ENCODE measurements at regions not wholly inside any gene's neighbourhood (a gene's known extent, or its start where the extent isn't known, plus 50 kb on each side); places are given as distances from the start of the nearest gene placed in this dataset.

DNA sequence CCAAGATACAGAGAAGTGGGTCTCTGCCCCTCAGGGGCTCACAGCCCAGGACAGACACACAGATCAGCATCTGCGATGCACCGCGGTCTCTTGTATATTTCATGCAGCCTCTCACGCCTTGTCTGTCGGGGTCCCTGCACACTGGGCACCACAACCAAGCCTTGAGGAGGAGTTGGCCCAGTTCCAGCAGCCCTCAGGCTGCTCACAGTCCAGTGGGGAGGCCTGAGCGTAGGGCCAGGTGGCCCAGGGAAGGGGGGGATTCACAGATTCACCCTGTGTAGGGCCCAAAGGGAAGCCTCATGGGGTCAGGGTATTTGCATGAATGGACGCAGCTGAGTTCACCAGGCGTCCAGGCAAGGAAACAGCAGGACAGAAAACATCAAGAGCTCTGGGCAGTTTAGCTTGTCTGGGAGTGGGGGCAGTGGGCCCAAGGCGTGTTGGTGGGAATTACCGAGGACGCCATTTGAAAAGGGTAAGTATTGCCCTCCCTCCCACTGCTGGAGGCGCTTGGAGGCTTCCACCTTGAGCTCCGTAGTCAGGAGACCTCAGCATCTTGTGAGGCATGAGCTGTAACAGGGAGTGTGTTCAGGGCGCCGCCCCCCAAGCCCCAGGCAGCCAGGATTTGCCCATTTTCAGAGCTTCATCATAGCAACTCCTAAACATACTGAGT is 129.1 kb upstream of the CHST15 start:
- DNase-seq (ENCODE audit: low spot score) (no peak), ATAC-seq (no peak)
- Mint-ChIP-seq H3K36me3 (peaks cover 9% of the 10 kb centered on the region), H3K4me3 (no peak overlapping the region), H3K9me3 (peaks cover 6% of the 10 kb centered on the region), H3K4me1 (ENCODE audit: low read depth in 2 of 2) (peaks cover 18 to 27% of the 10 kb centered on the region in 2 donors), H3K27ac (no peak overlapping the region), H3K27me3 (peaks cover 3 to 5% of the 10 kb centered on the region in 2 donors)

- no peak overlapping the region for H3K4me3 Mint-ChIP-seq
These were observed 128.2 kb upstream of the CHST15 start for GRCh38 chr10:124221356-124222317.

GRCh38 chr10:124220971-124221355 is 127.6 kb upstream of the CHST15 start:
- Mint-ChIP-seq H3K36me3 (peaks cover 3% of the 10 kb centered on the region), H3K27ac (no peak overlapping the region), H3K9me3 (no peaks in the 10 kb centered on the region), H3K4me1 (ENCODE audit: low read depth in 2 of 2) (peaks cover 3 to 12% of the 10 kb centered on the region in 2 donors), H3K27me3 (peaks cover 3 to 7% of the 10 kb centered on the region in 2 donors), H3K4me3 (no peak overlapping the region)
- no peak for ATAC-seq
- DNase-seq (ENCODE audit: low spot score) = no peak

More at GRCh38 chr10:124221356-124222317, 128.2 kb upstream of the CHST15 start:
- peaks cover 4% of the 10 kb centered on the region for H3K36me3 Mint-ChIP-seq
- H3K9me3 Mint-ChIP-seq = no peaks in the 10 kb centered on the region
- peaks cover 10 to 19% of the 10 kb centered on the region in 2 donors for H3K4me1 Mint-ChIP-seq (ENCODE audit: low read depth in 2 of 2)
- no peak overlapping the region for H3K27ac Mint-ChIP-seq
- peaks cover 5% of the 10 kb centered on the region in 2 donors for H3K27me3 Mint-ChIP-seq
- no peak for DNase-seq (ENCODE audit: low spot score)
- no peak for ATAC-seq

- ATAC-seq = no peak
- peaks cover 0 to 8% of the 10 kb centered on the region in 2 donors for H3K4me1 Mint-ChIP-seq (ENCODE audit: low read depth in 2 of 2)
These were observed 127.1 kb upstream of the CHST15 start for GRCh38 chr10:124220547-124220946.

GRCh38 chr10:124219655-124220054 is 126.3 kb upstream of the CHST15 start:
- Mint-ChIP-seq H3K27me3 (peaks cover 0 to 7% of the 10 kb centered on the region in 2 donors), H3K36me3 (no peaks in the 10 kb centered on the region), H3K27ac (no peak overlapping the region), H3K4me1 (ENCODE audit: low read depth in 2 of 2) (peaks cover 0 to 8% of the 10 kb centered on the region in 2 donors), H3K9me3 (no peaks in the 10 kb centered on the region), H3K4me3 (no peak overlapping the region)
- ATAC-seq (no peak), DNase-seq (ENCODE audit: low spot score) (no peak)

More at GRCh38 chr10:124220547-124220946, 127.1 kb upstream of the CHST15 start:
- no peak for DNase-seq (ENCODE audit: low spot score)
- no peaks in the 10 kb centered on the region for H3K9me3 Mint-ChIP-seq
- H3K4me3 Mint-ChIP-seq = no peak overlapping the region
- H3K27ac Mint-ChIP-seq = no peak overlapping the region
- peaks cover 0 to 7% of the 10 kb centered on the region in 2 donors for H3K27me3 Mint-ChIP-seq
- H3K36me3 Mint-ChIP-seq = no peaks in the 10 kb centered on the region

DNA sequence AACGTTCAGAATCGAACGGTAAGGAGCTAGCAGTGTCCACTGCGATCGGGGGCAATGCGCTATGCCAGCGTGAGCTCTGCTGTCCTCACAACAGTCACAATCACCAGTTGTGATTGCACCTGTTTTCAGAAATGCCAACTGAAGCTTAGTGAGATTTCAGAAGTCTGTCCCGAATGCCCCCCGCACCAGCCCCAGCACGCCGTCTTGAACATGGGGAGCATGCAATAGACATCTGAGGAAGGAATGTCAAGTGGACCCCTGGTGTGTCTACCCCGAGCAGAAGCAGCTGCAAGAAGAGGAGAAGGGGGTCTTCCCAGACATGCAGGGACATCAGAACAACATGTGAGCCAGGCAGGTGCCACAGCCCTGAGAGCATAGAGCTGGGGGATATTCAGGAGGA is 125.7 kb upstream of the CHST15 start:
- H3K27ac Mint-ChIP-seq = no peak overlapping the region
- DNase-seq (ENCODE audit: low spot score) (no peak), ATAC-seq (no peak)
- no peaks in the 10 kb centered on the region for H3K36me3 Mint-ChIP-seq
- peaks cover 0 to 8% of the 10 kb centered on the region in 2 donors for H3K4me1 Mint-ChIP-seq (ENCODE audit: low read depth in 2 of 2)
- H3K9me3 Mint-ChIP-seq = no peaks in the 10 kb centered on the region
- peaks cover 0 to 7% of the 10 kb centered on the region in 2 donors for H3K27me3 Mint-ChIP-seq
- no peak overlapping the region for H3K4me3 Mint-ChIP-seq

DNA sequence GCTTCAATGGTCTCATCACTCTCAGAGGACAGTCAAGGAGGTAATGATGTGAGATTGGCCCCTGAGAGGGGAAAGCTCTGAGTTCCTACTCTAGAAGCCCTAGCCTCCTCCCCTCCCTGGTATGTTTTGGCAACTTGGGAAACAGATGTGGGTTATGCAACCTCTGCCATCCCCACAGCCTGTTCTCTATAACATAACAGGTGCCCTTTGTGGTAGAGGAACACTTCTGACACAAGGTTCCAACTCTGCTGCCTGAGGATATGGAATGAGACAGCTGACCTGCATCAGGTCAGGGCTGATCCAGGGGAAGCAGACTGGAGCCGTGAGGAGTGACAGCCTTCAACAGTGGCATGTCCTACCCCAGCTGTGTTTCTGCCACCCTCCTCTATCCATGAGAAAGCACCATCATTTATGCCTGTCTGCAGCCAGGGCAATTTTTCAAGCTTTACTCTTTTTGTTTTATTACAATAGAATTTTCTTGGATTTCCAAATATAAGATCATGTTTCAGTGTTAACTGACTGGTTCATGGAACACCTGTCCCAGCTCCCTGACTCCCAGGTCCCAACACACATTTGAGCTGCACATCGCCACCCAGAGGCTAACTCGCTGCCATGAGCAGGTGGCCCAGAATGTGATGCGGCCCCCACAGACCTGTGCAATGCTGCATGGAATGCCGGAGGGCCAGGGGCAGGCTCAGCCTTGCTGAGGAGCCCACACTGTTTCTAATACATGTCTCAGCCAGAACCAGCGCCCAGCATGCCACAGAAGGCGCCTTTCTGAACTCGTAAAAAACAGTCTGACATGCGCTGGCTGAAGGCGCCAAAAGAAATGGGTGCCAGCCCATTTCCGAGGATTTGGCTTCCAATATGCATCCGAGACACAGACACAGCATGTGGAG is 124.8 kb upstream of the CHST15 start:
- Mint-ChIP-seq H3K9me3 (no peaks in the 10 kb centered on the region), H3K27ac (no peak overlapping the region), H3K36me3 (no peaks in the 10 kb centered on the region), H3K4me1 (ENCODE audit: low read depth in 2 of 2) (peaks cover 0 to 8% of the 10 kb centered on the region in 2 donors), H3K27me3 (peaks cover 0 to 7% of the 10 kb centered on the region in 2 donors), H3K4me3 (no peak overlapping the region)
- no peak for ATAC-seq
- DNase-seq (ENCODE audit: low spot score) = no peak

- Mint-ChIP-seq H3K27me3 (peaks cover 0 to 7% of the 10 kb centered on the region in 2 donors), H3K36me3 (no peaks in the 10 kb centered on the region), H3K9me3 (no peaks in the 10 kb centered on the region), H3K27ac (no peak overlapping the region), H3K4me1 (ENCODE audit: low read depth in 2 of 2) (peaks cover 0 to 5% of the 10 kb centered on the region in 2 donors), H3K4me3 (no peak overlapping the region)
- DNase-seq (ENCODE audit: low spot score) (no peak), ATAC-seq (no peak)
These were observed 123.6 kb upstream of the CHST15 start for GRCh38 chr10:124217031-124217430.

- no peaks in the 10 kb centered on the region for H3K9me3 Mint-ChIP-seq
- H3K36me3 Mint-ChIP-seq = no peaks in the 10 kb centered on the region
- H3K27ac Mint-ChIP-seq = no peak overlapping the region
- ATAC-seq (no peak), DNase-seq (ENCODE audit: low spot score) (no peak)
- no peaks in the 10 kb centered on the region for H3K4me1 Mint-ChIP-seq (ENCODE audit: low read depth in 2 of 2)
- H3K4me3 Mint-ChIP-seq = no peak overlapping the region
- H3K27me3 Mint-ChIP-seq = peaks cover 2 to 5% of the 10 kb centered on the region in 2 donors
These were observed 121.4 kb upstream of the CHST15 start for GRCh38 chr10:124214610-124215375.

DNA sequence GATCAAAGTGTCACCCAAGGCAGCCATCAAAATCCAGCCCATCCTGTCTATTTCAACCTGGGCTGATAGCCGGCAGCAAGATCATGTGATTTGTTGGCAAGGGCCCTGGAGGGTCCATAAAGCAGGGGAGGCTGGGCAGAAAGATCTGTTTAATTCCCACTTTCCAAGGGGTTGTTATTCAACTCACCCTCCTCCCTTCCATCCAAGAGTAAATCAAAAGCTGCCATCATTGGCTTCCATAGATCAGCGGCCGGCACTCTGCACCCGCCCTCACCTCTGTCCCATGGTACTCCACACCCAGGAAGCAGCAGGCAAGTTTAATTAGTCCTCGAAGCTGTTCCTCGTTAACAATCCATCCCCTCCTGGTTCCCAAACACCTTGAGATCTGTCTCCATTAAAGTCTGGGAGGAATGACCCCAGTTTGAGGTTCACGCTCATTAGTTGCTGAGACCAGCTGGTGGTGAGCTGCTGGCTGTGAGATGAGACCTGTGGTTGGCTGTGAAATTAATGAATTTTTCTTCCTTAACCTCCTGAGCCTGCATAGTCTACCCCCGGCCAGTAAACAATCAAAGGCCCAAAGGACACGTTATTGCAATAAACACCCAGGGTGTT is 120.6 kb upstream of the CHST15 start:
- DNase-seq (ENCODE audit: low spot score) (no peak), ATAC-seq (no peak)
- H3K4me1 Mint-ChIP-seq (ENCODE audit: low read depth in 2 of 2) = no peaks in the 10 kb centered on the region
- H3K27me3 Mint-ChIP-seq = peaks cover 7% of the 10 kb centered on the region in 2 donors
- H3K4me3 Mint-ChIP-seq = no peak overlapping the region
- H3K36me3 Mint-ChIP-seq = no peaks in the 10 kb centered on the region
- no peaks in the 10 kb centered on the region for H3K9me3 Mint-ChIP-seq
- H3K27ac Mint-ChIP-seq = no peak overlapping the region

- Mint-ChIP-seq H3K4me1 (ENCODE audit: low read depth in 2 of 2) (no peaks in the 10 kb centered on the region), H3K4me3 (no peak overlapping the region), H3K36me3 (no peaks in the 10 kb centered on the region), H3K27me3 (peaks cover 7% of the 10 kb centered on the region in 2 donors), H3K27ac (no peak overlapping the region), H3K9me3 (no peaks in the 10 kb centered on the region)
- DNase-seq (ENCODE audit: low spot score) (no peak), ATAC-seq (no peak)
These were observed 120.1 kb upstream of the CHST15 start for GRCh38 chr10:124213471-124213870.

- Mint-ChIP-seq H3K36me3 (no peaks in the 10 kb centered on the region), H3K27me3 (peaks cover 7% of the 10 kb centered on the region in 2 donors), H3K4me1 (ENCODE audit: low read depth in 2 of 2) (no peaks in the 10 kb centered on the region), H3K9me3 (no peaks in the 10 kb centered on the region), H3K4me3 (no peak overlapping the region), H3K27ac (no peak overlapping the region)
- ATAC-seq = no peak
- no peak for DNase-seq (ENCODE audit: low spot score)
These were observed 119.3 kb upstream of the CHST15 start for GRCh38 chr10:124212702-124213101.
